ENCODE measurements at regions not wholly inside any gene's neighbourhood (a gene's known extent, or its start where the extent isn't known, plus 50 kb on each side); places are given as distances from the start of the nearest gene placed in this dataset.

DNA sequence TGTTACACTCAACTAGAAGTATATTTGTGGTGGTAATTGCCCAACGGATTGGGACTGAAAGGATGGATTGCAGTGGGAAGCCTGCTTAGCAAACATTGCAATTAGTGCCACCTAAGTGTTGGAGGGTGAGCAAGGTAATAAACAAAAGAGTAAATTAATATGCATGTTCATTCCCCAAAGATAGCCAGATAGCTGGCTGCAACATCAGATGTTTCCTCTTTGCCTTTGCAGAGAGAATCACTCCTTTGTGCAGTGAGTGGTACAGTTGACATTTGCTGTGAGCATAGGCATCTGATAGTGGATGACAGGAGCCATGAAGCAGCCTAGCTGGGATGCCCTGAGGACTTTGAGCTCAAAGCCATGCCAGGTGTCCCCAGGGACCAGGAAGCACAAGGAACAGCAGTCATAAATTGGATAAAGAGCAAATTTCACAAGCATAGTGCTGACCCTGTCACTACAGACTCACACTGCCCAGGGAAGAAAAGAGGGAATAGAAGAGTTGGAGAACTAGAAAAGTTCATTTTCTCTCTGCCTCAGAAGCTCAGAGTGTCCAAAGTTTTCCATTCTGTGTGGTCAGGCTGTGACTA, 336.1 kb upstream of the SLC30A5 start:
- CTCF ChIA-PET = no interaction called here

DNA sequence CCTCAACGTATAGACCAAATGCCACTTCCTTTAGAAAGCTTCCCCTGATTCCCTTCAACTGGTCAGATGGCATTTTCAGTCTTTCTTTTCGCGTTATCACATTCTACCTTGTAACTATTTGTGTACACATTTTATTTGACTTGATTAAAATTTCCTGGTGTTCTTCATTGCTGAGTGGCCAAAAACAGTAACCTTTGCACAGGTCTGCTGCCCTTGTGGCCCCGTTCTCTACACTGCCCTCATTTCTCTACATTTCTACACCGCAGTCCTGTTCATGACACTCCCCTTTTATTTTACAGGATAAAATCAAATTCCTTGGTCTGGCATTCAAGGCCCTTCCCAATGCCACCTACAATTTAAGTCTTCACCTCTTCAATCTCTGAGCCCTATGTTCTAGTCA, 334.2 kb upstream of the SLC30A5 start:
- DNase-seq = no peak
- intact Hi-C loops (cut with micrococcal nuclease) = no loop called here
- Mint-ChIP-seq H3K27ac (no peak overlapping the region), H3K4me1 (ENCODE audit: low read depth) (no peaks in the 10 kb centered on the region), H3K9me3 (no peaks in the 10 kb centered on the region), H3K27me3 (ENCODE audit: low read depth) (no peaks in the 10 kb centered on the region), H3K36me3 (ENCODE audit: low read depth) (no peaks in the 10 kb centered on the region), H3K4me3 (no peak overlapping the region)
- CTCF ChIA-PET = no interaction called here

More for the DNA sequence above, 336.1 kb upstream of the SLC30A5 start:
- Mint-ChIP-seq H3K4me3 (no peak overlapping the region), H3K4me1 (ENCODE audit: low read depth) (no peaks in the 10 kb centered on the region), H3K27ac (no peak overlapping the region), H3K9me3 (no peaks in the 10 kb centered on the region), H3K36me3 (ENCODE audit: low read depth) (no peaks in the 10 kb centered on the region), H3K27me3 (ENCODE audit: low read depth) (no peaks in the 10 kb centered on the region)
- DNase-seq = no peak
- intact Hi-C loops (cut with micrococcal nuclease) = no loop called here

DNA sequence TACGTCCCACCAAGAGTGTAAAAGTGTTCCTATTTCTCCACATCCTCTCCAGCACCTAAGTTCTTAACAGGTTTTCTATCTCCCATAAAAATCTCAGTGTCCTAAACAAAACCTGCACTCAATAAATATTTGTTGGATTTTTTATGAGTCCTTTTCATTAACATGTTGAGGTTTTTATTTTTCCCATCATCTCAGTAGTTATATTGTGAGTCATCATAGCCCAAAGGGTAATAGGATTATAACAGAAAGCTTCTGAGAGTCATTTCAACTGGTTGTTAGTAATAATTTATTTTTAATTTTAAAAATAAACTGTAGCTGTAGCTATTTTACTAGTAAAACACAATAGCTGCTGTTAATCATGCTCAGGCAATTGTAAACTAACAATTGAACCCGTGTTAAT, 331.6 kb upstream of the SLC30A5 start:
- H3K27me3 Mint-ChIP-seq (ENCODE audit: low read depth) = no peaks in the 10 kb centered on the region
- H3K9me3 Mint-ChIP-seq = no peaks in the 10 kb centered on the region
- CTCF ChIA-PET = no interaction called here
- no peaks in the 10 kb centered on the region for H3K36me3 Mint-ChIP-seq (ENCODE audit: low read depth)
- no peaks in the 10 kb centered on the region for H3K4me1 Mint-ChIP-seq (ENCODE audit: low read depth)
- intact Hi-C loops (cut with micrococcal nuclease) = no loop called here
- H3K4me3 Mint-ChIP-seq = no peak overlapping the region
- H3K27ac Mint-ChIP-seq = no peak overlapping the region
- no peak for DNase-seq

DNA sequence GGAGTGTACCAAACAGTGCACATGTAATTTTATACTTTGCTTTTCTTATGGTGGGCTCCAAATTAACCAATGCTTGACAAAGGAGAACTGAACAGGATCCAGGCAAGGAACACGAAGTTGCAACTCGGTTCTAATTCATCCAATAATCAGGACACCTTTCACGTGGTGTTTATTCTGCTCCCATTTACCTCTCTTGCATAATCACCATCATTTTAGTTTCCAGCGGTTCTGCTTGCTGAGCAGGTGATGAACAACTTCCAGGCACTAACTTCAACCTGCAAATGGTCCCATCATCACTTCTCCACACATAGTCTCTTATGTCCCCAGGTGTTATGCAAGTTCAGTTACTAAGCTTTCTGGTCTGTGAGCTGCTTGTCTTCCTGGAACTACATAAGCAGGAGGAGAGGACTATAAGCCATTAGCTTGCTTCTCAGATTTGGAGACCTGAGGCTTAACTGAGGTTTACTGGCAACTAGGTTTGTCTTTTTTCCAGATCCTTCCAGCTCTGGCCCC, 326.8 kb upstream of the SLC30A5 start:
- Mint-ChIP-seq H3K27me3 (ENCODE audit: low read depth) (no peaks in the 10 kb centered on the region), H3K9me3 (no peaks in the 10 kb centered on the region), H3K4me3 (no peak overlapping the region), H3K36me3 (ENCODE audit: low read depth) (no peaks in the 10 kb centered on the region), H3K27ac (no peak overlapping the region), H3K4me1 (ENCODE audit: low read depth) (no peaks in the 10 kb centered on the region)
- intact Hi-C loops (cut with micrococcal nuclease) = no loop called here
- CTCF ChIA-PET = no interaction called here
- no peak for DNase-seq

DNA sequence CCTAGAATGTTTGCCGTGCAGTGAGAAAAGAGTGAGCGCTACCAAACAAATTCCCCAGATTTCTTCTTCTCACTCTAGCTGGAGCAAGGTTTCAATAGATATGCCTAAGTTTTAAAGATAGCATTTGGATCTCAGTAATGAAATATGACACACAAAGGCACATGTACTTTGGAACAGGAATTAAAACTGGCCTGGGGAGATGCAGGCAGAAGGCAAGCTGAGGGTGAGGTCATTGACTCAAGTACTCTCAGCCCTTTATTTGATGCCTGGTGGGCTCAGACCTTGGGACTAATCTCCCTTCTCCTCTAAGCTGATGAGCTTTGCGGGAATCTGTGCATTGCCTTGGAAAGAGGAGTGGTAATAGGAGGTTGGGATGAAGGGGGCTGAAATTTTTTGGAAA, 323.3 kb upstream of the SLC30A5 start:
- intact Hi-C loops (cut with micrococcal nuclease) = no loop called here
- Mint-ChIP-seq H3K4me1 (ENCODE audit: low read depth) (no peaks in the 10 kb centered on the region), H3K27me3 (ENCODE audit: low read depth) (no peaks in the 10 kb centered on the region), H3K9me3 (peaks cover 4% of the 10 kb centered on the region), H3K36me3 (ENCODE audit: low read depth) (no peaks in the 10 kb centered on the region), H3K27ac (no peak overlapping the region), H3K4me3 (no peak overlapping the region)
- CTCF ChIA-PET = no interaction called here
- no peak for DNase-seq

DNA sequence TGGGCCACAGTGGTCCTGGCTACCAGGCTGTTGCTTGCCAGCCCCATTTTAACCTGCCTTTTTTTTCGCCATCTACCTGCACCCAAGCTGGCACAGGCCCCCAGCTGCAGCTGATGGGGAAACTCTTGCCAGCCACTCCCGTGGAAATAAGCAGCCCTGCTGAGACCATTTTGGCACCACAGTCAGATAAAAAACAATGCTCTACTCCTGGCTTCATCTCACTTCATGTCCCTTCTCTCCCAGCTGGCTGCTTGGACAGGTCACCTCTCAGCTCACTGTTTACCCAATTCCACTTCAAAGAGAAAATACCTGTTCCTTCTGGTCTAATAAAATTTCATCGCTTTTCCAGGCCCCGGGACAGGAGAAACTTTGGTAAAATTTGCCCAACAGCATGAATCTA, 322.6 kb upstream of the SLC30A5 start:
- no peak overlapping the region for H3K4me3 Mint-ChIP-seq
- DNase-seq = no peak
- no peaks in the 10 kb centered on the region for H3K4me1 Mint-ChIP-seq (ENCODE audit: low read depth)
- H3K27ac Mint-ChIP-seq = no peak overlapping the region
- intact Hi-C loops (cut with micrococcal nuclease) = no loop called here
- H3K9me3 Mint-ChIP-seq = peaks cover 4% of the 10 kb centered on the region
- CTCF ChIA-PET = no interaction called here
- no peaks in the 10 kb centered on the region for H3K36me3 Mint-ChIP-seq (ENCODE audit: low read depth)
- H3K27me3 Mint-ChIP-seq (ENCODE audit: low read depth) = no peaks in the 10 kb centered on the region

DNA sequence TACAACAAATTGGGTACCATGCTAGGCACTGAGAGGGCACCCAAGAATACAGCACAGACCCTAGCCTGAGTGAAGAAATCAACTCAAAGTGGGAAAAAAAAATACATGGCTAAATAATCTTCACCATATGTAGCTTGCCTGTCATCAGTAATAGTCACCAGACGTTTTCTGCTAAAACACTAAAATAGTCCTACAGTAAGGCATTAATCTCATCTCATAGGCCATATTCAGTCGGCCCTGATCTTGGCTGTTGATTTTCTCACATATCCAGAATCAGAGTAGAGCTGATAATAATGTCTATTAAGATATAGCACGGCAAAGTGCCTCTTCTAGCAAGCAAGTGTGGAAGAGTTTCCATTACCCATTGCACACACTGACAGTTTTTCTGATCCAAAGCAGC, 322.1 kb upstream of the SLC30A5 start:
- H3K36me3 Mint-ChIP-seq (ENCODE audit: low read depth) = no peaks in the 10 kb centered on the region
- no peak overlapping the region for H3K27ac Mint-ChIP-seq
- no peak for DNase-seq
- peaks cover 4% of the 10 kb centered on the region for H3K9me3 Mint-ChIP-seq
- no peaks in the 10 kb centered on the region for H3K27me3 Mint-ChIP-seq (ENCODE audit: low read depth)
- intact Hi-C loops (cut with micrococcal nuclease) = no loop called here
- no peaks in the 10 kb centered on the region for H3K4me1 Mint-ChIP-seq (ENCODE audit: low read depth)
- CTCF ChIA-PET = no interaction called here
- no peak overlapping the region for H3K4me3 Mint-ChIP-seq

DNA sequence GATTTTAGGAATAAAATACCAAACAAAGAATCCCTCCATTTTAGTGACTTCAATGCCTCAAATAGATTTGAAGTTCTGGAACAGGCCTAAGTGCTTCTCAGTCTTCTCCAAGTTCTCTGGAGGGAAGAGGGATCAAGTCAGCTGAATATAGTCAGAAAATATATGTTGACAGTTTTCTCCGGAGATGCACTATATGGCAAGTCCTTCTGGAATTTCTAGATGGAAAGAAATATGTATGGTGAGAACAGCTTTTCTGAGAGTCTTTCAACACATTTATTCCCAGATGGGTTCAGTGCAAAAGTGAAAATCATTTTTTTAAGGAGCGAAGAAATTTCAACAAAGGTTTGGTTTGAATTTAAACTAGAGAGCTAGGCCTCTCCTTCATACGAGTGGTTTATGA, 317.4 kb upstream of the SLC30A5 start:
- no peak for DNase-seq
- no peak overlapping the region for H3K27ac Mint-ChIP-seq
- CTCF ChIA-PET = no interaction called here

DNA sequence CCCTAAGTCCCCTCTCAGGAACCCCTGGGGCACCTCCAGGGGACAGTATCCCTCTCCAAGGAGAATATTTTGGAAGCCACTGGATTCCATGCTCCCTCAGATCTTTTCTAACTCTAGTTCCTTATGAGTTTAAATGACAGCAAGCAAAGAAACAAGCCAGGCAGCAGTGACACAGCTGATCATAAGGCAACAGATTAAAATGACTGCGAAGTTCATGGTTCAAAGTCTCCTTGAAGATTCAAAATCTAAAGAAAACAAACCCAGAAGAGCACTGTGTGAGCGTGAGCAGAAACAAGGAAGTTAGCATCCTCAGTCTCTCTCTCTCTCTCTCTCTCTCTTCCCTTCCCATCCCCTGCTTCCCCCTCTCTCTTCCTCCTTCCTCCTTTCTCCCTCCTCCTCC, 316.7 kb upstream of the SLC30A5 start:
- no peak overlapping the region for H3K4me3 Mint-ChIP-seq
- intact Hi-C loops (cut with micrococcal nuclease) = no loop called here
- CTCF ChIA-PET = no interaction called here
- H3K4me1 Mint-ChIP-seq (ENCODE audit: low read depth) = peaks cover 4% of the 10 kb centered on the region
- DNase-seq = no peak
- H3K9me3 Mint-ChIP-seq = peaks cover 4% of the 10 kb centered on the region
- H3K27me3 Mint-ChIP-seq (ENCODE audit: low read depth) = no peaks in the 10 kb centered on the region
- H3K27ac Mint-ChIP-seq = no peak overlapping the region
- H3K36me3 Mint-ChIP-seq (ENCODE audit: low read depth) = no peaks in the 10 kb centered on the region

More for the DNA sequence above, 317.4 kb upstream of the SLC30A5 start:
- intact Hi-C loops (cut with micrococcal nuclease) = no loop called here
- peaks cover 4% of the 10 kb centered on the region for H3K9me3 Mint-ChIP-seq
- H3K36me3 Mint-ChIP-seq (ENCODE audit: low read depth) = no peaks in the 10 kb centered on the region
- H3K4me1 Mint-ChIP-seq (ENCODE audit: low read depth) = peaks cover 4% of the 10 kb centered on the region
- H3K27me3 Mint-ChIP-seq (ENCODE audit: low read depth) = no peaks in the 10 kb centered on the region
- no peak overlapping the region for H3K4me3 Mint-ChIP-seq

DNA sequence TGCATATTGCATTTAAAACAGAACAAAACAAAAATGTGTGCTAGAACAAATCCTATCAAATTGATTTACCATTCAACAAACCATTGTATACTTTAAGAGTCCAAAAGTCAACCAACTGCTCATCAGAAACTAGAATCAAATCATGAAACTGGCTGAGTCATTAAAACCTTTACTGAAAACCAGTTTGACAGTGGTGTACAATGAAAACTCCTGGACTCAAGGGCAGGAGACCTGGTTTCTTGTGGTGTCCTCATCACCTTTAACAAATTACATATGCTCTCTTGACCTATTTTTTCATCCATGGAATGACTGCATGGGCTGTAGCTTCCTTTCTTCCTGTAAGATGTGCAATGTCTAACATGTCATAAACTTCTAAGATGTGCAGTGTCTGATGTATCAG, 315.3 kb upstream of the SLC30A5 start:
- CTCF ChIA-PET = no interaction called here
- Mint-ChIP-seq H3K9me3 (peaks cover 7% of the 10 kb centered on the region), H3K4me3 (no peak overlapping the region), H3K4me1 (ENCODE audit: low read depth) (peaks cover 4% of the 10 kb centered on the region), H3K27ac (no peak overlapping the region), H3K36me3 (ENCODE audit: low read depth) (no peaks in the 10 kb centered on the region), H3K27me3 (ENCODE audit: low read depth) (no peaks in the 10 kb centered on the region)
- no peak for DNase-seq
- intact Hi-C loops (cut with micrococcal nuclease) = no loop called here

DNA sequence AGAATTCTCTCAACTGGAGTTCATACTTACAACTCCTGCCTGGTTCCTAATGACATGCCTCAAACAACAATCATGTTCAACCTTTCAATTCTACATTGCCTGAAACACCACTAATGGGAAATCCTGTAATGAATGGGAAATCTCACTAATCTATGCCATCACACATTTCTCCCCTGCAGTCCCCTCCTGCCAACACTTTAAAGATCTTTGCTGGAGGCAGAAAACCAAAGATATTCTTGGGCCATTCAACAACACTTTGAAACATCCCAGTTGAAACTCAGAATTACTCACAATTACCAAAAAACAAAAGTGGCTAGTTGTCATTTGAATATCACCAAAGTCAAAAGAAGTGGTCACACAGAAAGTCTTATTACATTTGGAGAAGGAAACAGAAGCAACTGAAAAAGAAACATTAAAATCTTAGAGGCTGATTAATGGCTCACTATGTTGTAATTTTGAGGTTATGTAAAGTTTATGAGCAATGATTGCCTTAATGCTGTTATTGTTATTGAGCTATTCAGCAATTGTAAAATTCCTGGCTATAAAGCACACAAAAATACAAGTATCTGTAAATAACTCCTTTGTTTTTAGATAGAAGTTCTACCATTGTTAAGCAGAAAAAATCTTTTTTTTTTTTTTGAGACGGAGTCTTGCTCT, 313.4 kb upstream of the SLC30A5 start:
- Mint-ChIP-seq H3K9me3 (peaks cover 14% of the 10 kb centered on the region), H3K4me3 (no peak overlapping the region), H3K27ac (no peak overlapping the region), H3K4me1 (ENCODE audit: low read depth) (peaks cover 4% of the 10 kb centered on the region), H3K36me3 (ENCODE audit: low read depth) (no peaks in the 10 kb centered on the region), H3K27me3 (ENCODE audit: low read depth) (no peaks in the 10 kb centered on the region)
- no peak for DNase-seq
- intact Hi-C loops (cut with micrococcal nuclease) = no loop called here
- CTCF ChIA-PET = interaction anchor here (0.6 kb wide), 1 partner anchor 493 kb away, joined by 3 read pairs; no protein-coding TSS in a partner anchor

DNA sequence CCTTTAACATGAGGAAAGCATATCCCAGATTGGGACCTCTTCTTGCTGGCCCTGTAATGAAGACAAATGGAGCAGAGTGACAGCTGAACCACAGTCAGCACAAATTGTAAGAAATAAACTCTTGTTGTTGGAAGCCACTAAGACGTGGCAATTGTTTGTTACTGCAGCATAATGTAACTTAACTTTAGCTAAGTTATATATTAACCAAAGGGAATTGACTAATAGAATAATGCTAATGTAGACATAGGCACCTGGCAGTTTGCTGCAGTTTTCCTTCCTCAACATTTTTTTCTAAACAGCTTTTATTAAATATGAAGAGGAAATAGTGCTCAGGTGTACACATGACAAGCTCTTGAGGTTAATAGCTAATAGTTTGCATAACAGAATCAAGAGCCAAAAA, 300.7 kb upstream of the SLC30A5 start:
- intact Hi-C loops (cut with micrococcal nuclease) = no loop called here
- CTCF ChIA-PET = no interaction called here
- H3K4me1 Mint-ChIP-seq (ENCODE audit: low read depth) = no peaks in the 10 kb centered on the region
- DNase-seq = no peak
- no peaks in the 10 kb centered on the region for H3K9me3 Mint-ChIP-seq
- H3K27ac Mint-ChIP-seq = no peak overlapping the region
- no peak overlapping the region for H3K4me3 Mint-ChIP-seq
- H3K27me3 Mint-ChIP-seq (ENCODE audit: low read depth) = no peaks in the 10 kb centered on the region
- no peaks in the 10 kb centered on the region for H3K36me3 Mint-ChIP-seq (ENCODE audit: low read depth)

DNA sequence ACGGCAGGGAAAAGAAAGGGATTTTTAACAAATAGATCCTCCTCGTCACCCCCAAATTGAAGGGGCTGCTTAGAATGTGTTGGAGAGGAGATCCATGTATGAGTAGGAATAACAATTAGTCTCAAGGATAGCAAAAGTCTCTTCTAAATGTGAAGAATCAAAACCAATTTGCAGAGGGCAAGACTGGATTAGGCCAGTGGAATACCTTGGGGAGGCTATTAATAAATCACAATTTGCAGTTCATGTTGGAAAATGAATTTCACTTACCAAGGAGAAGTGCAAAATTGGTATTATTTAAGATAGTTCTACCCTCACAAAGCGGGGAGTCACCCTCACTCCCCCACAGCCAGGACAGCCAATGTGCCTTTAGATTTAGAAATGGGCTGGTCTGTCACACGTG, 299.8 kb upstream of the SLC30A5 start:
- Mint-ChIP-seq H3K4me1 (ENCODE audit: low read depth) (no peaks in the 10 kb centered on the region), H3K9me3 (no peaks in the 10 kb centered on the region), H3K27ac (no peak overlapping the region), H3K36me3 (ENCODE audit: low read depth) (no peaks in the 10 kb centered on the region), H3K27me3 (ENCODE audit: low read depth) (no peaks in the 10 kb centered on the region), H3K4me3 (no peak overlapping the region)
- DNase-seq = no peak
- intact Hi-C loops (cut with micrococcal nuclease) = no loop called here
- CTCF ChIA-PET = no interaction called here

Measured in activated naive CD4-positive, alpha-beta T cell treated with anti-CD3 and anti-CD28 coated beads for 36 hours (primary cell).